22Rv1 (cell line): ENCODE measurements at regions not wholly inside any gene's neighbourhood (a gene's known extent, or its start where the extent isn't known, plus 50 kb on each side); places are given as distances from the start of the nearest gene placed in this dataset.

ENCODE experiments used
- H3K27ac ChIP-seq: fragments of 450-650 bp; 2 replicates; pipeline ENCODE4 v1.5.1; 2017
- CTCF ChIP-seq: fragments of 450-650 bp; IDR thresholded peaks from 2 replicates; pipeline ENCODE4 v1.5.1; 2017; ENCODE audit warnings: mild to moderate bottlenecking
- ZFX ChIP-seq: fragments of 450-650 bp; IDR thresholded peaks from 2 replicates; pipeline ENCODE4 v1.6.1; 2017; ENCODE audit warnings: antibody characterized with exemption, borderline replicate concordance

DNA sequence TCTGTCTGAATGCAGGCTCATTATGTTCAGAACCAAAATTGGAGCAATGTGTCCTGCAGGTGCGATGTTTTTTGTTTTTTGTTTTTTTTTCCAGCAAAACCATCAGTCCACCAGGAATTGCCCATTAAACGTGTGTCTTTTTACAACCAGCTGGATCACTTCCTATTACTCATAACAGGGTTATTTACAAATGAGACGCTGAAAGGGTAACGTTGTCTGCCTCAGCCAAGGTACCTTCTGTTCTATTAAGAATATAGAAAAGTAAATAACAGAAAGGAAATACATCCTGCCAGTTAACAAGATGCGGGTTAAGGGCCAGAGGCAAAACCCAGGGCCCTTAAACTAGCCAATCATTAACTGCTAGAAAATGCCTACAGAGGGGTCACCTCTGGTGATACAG, 590.4 kb downstream of the TBC1D4 start:
- TF ChIP-seq CTCF (no peak), ZFX (no peak)
- peak overlapping the region; percentile 58 for H3K27ac ChIP-seq

- TF ChIP-seq CTCF: no peak
- no peak for TF ChIP-seq ZFX
Observed at GRCh38 chr13:74889321-74889720, 592.6 kb downstream of the TBC1D4 start.

DNA sequence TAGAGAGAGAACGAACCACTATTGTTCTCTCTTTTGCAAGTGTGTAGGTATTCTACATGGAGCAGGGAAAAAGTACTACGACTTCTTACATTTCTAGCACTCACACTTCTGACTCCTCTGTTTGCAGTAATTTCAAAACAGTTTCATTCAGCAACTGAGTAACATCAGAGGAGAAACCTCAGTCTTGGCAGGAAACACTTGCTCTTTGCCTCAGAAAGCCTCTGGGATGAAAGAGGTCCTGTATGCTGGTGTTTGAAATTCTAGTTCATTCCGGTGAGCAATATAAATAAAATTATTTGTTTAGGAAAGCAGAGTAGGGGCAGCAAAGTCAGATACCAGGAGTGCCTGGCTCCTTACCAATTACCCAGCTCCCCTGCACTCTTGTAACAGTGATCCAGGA, 595.5 kb downstream of the TBC1D4 start:
- H3K27ac ChIP-seq: peak overlapping the region; percentile 25
- TF ChIP-seq CTCF (no peak), ZFX (no peak)

More at GRCh38 chr13:74889321-74889720, 592.6 kb downstream of the TBC1D4 start:
- no peak overlapping the region for H3K27ac ChIP-seq

DNA sequence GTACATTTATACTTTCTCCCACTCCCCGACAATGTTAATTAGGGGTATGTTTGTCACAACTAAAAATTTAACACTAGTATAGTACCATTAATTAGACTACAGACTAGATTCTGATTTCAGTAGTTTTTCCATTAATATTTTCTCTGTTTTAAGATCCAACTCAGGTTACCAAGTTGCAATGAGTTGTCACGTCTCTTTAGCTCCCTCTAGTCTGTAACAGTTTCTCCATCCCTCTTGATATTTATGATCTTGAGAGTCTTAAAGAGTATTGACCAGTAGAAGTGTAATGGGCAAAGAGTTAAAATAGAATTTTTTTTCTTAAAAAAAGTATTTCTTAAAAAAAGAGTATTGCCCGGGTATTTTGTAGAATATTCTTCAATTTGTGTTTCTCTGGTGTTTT, 598.1 kb downstream of the TBC1D4 start:
- no peak overlapping the region for H3K27ac ChIP-seq
- TF ChIP-seq ZFX: no peak
- peak; percentile 16; the same call in 1 of the 2 replicates for TF ChIP-seq CTCF

DNA sequence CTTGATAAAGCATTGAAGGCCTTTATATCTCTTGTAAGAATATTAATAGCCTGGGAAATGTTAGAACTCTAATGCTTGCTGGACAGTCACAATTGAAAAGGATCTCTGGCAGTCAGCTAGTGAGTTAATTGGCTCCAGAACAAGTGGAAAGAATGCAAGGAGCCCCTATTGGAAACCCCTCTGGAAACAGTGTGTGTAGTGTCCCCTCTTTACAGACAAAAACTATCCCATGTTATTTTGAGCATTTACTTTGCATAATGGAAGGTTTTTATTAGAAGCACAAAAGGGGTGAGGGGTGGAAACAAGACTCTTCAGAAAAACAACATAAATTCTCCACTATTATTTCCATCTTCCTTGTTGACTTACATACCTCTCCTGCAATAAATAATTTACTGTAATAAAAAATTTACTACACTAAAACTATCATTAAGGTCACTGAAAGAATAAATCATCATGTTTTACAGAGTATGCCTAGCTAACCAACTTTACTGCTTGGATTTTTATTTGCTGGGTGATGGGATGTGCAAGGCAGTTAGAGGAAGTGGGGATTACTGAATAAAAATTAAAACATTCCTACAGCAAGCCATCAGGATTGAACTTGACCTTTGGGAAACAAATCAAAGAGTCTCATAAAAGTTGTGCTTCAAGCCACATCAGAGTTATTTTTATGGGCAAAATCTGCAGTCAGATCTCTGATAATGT, 610.4 kb downstream of the TBC1D4 start:
- H3K27ac ChIP-seq: peak overlapping the region; percentile 70
- TF ChIP-seq ZFX (no peak), CTCF (no peak)

DNA sequence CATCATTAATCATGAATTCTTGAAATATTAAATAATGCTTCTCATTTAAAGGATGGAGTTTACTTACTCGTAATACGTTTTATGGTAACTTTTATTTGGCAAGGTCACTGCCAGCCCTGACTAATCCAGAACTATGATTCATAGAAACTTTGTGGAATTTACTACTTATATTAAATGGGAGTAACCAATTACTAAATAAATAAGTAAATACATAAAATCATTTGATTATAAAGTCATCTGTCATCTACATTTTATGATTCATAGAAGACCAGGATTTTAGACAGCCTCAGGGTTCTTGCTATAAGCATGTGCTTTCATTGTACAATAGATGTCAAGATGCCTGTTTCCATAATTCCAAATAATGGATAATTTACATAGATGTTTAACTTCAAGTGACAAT, 611.1 kb downstream of the TBC1D4 start:
- no peak for TF ChIP-seq CTCF

GRCh38 chr13:74869846-74870245, 612.1 kb downstream of the TBC1D4 start:
- no peak for TF ChIP-seq CTCF
- TF ChIP-seq ZFX: no peak
- peak overlapping the region; percentile 70 for H3K27ac ChIP-seq

More for the DNA sequence above, 611.1 kb downstream of the TBC1D4 start:
- H3K27ac ChIP-seq: peak overlapping the region; percentile 70
